ENCODE measurements at regions not wholly inside any gene's neighbourhood (a gene's known extent, or its start where the extent isn't known, plus 50 kb on each side); places are given as distances from the start of the nearest gene placed in this dataset.
"Not testable (repeated sequence)": the region's sequence is repeated elsewhere in the genome, so short reads cannot be mapped to it uniquely, and the experiment has no call there.

- DNase-seq = no peak
Measured at GRCh38 chr16:26987597-26988010, 79.1 kb upstream of the C16orf82 start.

- no peak for DNase-seq
Measured at GRCh38 chr16:26988186-26988585, 78.5 kb upstream of the C16orf82 start.

- not testable (repeated sequence) for DNase-seq
Measured at GRCh38 chr16:26990384-26991120, 76.2 kb upstream of the C16orf82 start.

GRCh38 chr16:26992666-26993349, 73.9 kb upstream of the C16orf82 start:
- DNase-seq = no peak

GRCh38 chr16:26993511-26993910, 73.2 kb upstream of the C16orf82 start:
- no peak for DNase-seq

- DNase-seq = peak; percentile 14
Measured at GRCh38 chr16:26993963-26994362, 72.8 kb upstream of the C16orf82 start.

- no peak for DNase-seq
Measured at GRCh38 chr16:26995522-26995921, 71.2 kb upstream of the C16orf82 start.

GRCh38 chr16:27005386-27005785, 61.3 kb upstream of the C16orf82 start:
- no peak for DNase-seq
